NCI-H1436 (cell line): ENCODE measurements at regions not wholly inside any gene's neighbourhood (a gene's known extent, or its start where the extent isn't known, plus 50 kb on each side); places are given as distances from the start of the nearest gene placed in this dataset.

ENCODE experiments used
- DNase-seq: peaks from one replicate; lab custom pipeline; 2025; lab: John Stamatoyannopoulos, UW

DNA sequence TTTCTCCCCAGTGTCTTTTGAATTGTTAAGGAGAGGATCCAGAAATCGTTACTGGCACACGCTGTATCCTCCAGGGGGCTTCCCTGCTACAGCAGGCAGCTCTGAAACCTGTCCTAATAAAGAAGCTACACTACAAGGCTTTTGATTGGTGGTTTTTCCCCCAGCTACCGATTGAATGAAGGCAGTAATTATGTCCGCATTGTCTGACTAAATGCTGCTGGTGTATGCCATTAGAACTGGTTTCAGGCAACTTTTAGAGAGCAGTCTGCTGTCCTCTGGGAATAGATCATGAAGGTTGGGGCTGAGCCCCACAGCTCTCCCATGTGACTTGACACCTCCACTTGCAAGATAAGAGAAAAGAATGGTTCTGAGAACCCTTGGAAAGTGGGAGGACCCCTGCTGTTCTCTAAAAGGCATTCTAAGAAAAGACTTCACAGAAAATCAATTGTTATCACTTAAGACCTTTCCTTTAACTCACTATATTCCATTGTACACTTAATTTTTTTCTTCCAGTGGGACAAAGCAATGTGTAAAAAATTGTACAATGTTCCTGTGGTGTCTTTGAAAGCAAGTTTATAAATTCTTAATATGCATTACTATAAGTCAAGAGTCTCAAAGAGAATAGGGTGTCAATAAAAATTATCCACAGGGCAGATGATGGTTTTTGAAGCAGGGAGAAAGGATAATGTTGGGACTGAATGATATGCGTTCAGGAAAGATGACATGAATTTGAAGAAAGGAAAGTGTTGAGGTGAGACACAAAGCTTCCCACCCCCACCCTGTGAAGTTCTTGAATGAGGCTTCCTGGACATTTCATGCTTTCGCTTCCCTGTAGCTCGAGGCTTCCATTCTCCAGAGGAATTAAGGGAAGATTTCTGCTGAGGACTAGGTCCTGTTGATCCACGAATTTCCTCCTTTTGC, 53.0 kb upstream of the DAZL start:
- peak; percentile 81 for DNase-seq

DNA sequence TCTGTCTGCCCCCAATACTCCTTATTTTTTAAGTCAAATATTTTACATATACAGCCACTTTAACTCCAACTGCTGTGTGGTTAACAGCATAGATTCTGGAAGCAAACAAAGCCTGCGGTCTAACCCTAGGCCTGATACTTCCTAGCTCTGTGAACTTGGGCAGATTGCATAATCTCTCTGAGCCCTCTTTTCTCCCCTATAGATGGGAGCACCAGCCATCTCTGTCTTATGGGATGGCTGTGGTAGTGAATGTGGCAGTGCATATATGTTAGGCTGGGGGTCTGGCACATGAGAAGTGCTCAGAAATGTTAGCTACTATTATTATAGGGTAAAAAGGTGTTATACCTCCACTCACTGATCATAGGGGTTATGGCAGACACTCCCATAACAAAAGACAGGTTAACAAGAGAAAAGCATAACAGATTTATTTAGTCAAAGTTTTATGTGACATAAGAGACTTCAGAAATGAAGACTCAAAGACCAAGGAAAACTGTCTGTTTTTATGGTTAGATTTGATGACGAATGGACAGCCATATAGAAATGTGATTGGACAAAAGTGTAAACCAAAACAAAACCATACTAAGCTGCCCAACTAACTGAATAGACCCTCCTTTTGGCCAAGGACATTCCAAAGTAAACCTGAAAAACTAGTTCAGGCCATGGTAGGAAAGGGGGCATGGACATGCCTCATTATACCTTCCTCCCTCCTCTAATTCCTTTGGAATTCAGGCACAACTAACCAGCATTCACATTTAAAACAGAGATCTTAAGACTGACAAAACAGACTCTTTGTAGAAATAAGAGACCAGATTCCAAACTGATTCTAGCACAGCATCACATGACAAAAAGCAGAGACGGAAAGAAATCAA, 53.9 kb upstream of the DAZL start:
- DNase-seq: no peak

DNA sequence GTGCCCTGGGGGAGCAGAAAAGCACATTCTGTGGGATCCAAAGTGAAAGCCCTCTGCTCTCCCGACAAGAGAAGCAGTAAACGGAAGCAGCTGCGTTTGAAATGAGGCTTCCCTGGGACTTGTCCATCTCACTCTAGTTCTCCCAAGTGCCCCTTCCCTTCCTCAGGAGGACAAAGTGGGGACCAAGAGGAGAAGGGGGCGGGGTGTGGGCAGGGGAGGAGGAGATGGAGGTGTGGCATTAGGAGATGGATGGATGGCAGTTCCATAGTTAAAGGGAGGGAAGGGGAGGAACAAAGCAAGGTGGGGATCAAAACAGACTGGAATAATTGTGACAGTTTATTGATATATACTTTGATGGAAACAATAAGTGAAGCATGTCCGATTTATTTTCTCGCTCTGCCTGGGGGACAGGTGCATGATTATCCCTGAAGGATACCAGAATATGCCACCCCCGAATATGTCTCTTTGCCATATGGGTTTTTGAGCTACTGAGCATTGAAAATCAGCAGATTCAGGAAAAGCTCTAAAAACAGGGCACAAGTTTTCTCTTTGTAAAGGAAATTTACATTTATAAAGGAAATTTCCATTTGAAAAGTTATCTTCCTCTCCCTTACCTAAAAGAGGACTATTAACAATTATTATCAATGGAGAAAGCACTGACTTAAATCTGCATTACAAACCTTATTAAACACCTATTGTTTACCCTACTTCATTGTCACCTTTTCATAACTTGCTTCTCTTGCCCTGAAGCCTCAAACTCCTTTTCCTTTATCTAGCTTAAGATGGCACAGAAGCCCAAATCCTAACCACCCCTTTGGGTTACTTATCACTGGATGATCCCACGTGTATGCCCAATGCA, 58.9 kb upstream of the DAZL start:
- no peak for DNase-seq

DNA sequence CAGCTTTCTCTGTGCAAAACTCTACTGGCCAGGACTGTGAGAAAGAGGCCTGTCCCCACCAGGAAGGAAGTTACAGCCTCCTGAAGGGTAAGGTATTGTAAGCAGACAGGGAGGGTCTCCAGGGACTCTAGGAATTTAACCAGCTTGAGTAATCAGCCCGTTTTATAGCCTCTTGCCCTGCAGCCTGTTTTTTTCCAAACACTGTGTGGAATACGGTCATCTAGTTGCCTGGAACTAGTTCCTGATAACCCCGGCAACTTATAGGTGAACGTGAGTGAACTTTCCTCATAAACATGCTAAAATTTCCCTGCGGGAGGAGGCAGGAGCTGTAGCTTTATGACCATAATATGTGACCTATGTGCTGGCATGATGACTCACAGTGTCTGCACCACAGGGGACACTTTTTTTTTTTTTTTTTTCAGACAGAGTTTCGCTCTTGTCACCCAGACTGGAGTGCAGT, 60.1 kb upstream of the DAZL start:
- no peak for DNase-seq

DNA sequence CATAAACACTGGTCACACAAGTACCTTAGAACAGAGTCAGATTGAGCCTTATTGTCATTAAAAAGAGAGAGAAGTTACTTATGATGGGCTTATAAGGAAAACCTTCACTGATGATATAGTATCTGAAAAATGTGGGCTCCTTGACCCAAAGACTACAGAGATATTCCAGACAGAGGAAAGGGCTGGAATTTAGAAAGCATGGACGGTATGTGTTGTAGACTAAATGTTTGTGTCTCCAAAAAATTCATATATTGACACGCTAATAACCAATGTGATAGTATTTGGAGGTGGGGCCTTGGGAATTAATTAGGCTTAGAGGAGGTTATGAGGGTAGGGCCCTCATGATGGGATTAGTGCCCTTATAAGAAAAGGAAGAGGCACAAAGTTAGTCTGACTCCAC, 61.0 kb upstream of the DAZL start:
- DNase-seq: no peak

DNA sequence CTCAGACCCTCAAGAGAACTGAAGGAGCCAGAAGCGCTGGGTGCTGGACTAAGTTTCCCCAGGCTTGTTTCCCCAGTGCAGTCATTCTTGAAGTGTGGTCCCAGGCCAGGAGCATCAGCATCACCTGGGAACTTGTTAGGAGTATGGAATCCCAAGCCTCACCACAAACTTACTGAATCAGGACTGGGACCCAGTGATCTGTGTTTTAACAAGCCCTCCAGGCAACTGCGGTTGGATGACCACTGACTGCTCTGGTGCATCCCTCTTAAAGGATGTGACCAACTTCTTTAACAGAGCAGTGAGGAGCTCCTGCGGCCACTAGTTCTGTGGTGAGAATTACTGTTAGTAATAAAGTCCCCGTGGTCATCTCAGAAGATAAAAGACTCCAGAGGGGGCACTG, 62.4 kb upstream of the DAZL start:
- DNase-seq: no peak

DNA sequence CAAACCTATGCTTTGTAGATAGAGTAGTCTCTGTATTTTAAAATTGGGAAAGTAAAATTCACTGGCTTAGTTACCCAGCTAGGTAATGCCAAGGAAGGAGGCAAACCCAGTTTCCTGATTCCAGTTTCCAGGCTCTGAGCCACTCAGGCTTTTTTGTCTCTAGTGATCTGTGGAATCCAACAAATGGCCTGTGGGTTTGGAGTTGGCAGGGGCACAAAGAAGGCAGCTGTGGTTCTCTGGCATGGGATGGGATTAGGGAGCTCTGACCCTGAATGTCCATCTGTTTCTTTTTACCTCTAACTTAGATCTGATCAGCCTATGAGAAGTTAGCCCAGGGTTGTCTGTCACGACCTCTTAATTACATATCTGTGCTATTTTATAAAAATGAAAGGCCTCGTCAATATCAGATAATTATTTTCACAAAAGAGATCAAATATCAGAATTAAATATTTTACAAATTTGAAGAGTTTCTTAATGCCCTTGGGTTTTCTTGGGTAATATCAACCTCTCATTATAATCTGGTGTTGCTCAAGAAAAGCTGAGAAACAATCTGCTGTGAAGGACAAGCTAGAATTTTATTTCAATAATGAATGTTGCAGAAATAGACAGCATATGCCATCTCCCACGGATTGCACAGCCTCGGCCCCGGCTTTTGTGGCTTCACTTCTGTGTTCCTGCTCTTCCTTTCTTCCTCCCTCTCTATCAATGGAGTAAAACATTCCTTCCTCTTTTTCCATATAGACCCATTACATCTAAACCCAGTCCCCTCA, 63.7 kb upstream of the DAZL start:
- DNase-seq: no peak

DNA sequence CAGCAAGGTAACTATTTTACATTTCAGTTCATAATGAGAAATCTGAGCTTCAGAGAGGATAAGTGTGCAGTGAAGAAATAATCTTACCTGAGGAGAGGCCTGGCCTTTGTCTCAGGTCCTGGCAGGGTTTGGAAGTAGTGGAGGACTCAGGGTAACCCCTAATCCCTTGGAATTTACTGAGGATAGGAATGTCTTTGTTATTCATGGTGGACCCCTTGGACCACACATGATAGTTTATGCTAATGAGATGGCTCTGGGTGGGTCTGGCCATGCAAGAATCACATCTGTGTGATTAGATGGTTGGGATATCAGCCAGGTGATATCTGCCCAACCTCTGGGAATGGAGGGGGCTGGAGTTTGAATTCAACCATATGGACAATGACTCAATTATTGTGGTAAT, 65.0 kb upstream of the DAZL start:
- no peak for DNase-seq

DNA sequence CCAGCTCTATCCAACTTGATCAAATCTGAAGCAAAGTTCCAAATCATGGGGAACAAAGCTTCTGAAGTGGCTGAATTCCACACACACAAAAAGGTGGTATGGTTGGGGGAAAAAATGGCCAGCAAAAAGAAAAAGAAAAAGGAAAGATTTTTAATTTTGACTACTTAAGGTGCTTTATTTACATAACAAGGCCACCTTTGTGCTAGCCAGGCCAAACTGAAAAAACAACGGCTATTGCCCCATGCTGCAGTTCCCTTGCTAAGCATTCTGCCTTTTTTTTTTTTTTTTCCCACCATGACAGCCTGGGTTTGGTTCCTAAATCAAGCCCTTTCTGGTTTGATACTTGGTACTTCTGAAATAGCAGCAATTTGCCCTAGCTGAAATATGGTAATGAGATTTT, 66.5 kb upstream of the DAZL start:
- no peak for DNase-seq

DNA sequence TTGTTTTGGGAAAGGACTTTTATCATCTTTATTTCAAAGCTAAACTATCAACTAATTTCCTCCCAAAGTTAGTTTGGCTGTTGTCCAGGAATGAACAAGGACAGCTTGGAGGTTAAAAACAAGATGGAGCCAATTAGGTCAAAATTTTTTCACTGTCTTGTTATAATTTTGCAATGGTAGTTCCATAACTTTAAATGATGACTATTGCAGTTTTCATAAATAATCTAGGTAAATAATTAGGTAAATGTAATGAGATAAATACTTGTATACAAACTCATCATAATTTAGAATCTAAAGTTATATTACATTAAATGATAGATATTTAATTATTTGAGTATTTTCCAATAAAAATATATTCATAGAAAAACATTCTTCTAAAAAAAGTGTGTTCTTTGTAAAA, 68.3 kb upstream of the DAZL start:
- no peak for DNase-seq

DNA sequence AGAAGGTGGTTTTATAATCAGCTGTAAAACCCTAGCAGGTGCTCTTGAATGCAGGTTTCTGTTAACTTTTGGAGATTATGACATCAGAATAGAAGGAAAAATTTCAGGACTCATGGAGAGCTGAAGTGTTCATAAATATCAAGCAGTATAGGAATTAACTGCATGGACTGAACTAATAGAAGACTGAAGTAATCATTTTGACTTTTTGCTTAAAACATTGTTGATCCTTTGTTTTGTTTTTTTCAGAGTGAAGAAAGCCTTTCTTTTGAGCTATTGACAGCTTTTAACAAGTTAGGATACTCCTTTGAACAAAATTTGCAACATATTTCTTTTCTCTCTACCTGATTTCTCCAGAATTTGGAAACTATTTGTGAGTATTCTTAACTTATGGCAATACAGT, 70.6 kb upstream of the DAZL start:
- DNase-seq: no peak

DNA sequence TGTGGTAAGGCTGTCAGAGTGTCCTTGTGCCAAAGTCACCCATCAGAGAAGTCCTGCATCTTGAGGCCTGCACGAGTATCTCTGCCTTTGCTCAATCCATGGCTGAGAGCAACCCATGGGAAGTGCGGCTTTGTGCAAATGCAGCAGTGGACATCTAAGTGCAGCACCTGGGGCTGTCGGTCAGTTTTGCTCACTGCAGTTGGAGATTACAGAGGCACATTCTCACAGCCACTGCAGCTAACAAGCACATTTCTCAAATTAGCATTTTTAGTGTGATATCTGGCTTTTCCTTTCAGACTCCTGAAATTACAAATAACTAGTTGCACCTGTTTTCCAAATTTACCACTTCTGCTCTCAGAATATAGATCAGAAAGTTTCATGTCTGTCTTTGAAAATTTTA, 81.5 kb upstream of the DAZL start:
- DNase-seq: no peak

DNA sequence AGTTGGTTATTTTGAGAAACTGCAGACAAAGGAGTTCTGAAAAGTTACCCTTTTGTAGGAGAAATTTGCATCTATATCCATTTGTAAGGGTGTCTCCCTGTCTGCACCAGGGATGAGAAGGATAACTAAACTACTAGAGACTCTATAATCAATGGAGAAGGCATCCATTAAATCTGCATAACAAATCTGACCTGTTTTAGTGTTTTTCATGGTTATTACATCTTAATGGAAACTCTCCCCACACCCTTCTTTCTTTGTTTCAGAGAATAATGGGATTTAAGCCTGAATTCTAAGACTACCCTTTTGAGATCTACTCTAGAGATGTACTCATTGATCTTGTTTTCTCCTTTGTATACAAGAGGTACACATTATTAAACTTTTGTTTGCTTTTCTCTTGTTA, 82.0 kb upstream of the DAZL start:
- DNase-seq: no peak

DNA sequence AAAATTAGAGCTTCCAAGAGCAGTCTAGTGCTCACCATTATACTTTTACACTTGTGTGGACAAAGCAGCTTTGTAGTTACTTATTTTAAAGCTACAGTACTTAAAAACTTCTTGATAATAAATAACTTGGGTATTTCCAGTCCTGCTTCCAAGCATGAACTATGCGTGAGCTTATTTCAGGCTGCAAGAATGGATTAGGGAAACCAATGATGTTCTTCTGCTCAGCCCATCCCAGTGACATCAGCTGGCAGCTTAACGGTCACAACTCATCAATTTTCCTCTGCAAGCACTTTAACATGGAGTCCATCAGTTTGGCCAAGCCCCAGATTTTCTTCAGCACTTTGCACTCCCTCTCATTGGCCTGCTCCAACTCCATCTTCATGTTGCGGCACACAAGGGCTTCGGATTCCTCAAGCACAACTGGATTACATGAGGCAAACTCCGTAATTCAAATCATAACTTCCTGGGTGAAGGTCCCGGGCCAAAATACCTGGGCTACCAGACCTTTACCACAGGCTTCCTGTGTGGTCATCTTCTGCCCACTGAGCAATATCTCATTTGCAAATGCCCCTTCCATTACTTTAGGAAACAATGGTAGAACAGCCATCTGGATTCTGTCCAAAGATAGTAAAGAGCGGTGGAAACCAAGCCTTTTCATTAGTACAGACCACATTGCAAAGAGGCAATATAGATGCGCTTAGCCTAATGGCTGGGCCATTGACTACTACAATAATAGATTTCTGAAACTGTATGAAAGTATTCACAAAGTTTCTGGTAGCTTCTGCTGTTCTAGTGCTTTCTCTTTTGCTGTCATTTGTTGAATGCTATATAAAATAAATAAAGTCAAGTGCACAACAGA, 87.5 kb upstream of the DAZL start:
- no peak for DNase-seq

DNA sequence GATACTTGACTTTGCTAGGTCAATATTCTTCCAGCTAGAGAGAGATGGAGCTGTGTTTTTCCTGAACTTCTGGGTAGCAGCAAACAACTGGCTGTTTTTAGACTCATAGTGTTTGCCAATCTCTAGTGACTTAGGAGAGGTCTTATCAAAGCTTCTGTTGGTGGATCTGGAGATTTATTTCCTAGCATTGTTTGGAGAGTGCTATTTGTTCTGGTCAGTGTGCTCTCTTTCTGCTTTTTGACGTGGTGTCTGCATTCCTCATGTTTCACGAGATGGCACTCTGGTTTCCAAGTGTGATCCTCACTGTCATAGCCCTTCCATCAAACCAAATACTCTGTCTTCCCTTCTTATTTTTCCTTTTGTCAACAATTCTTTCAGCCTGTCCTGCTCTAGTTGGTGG, 88.6 kb upstream of the DAZL start:
- no peak for DNase-seq

DNA sequence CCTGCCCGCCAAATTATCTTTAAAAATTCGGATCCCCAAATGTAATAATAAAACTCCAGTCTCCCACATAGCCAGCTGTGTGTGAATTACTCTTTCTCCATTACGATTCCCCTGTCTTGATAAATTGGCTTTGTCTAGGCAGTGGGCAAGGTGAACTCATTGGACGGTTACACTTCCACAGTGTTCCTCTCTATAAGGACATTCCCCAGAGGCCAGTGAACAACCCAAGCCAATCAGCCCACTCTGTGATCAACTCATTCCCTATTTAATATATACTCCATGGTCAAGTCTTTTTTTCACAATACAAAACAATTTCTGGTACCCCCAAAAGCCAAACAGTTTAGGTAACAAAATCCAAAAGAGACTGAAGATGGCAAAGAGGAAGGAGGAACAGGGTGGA, 90.5 kb upstream of the DAZL start:
- DNase-seq: no peak

DNA sequence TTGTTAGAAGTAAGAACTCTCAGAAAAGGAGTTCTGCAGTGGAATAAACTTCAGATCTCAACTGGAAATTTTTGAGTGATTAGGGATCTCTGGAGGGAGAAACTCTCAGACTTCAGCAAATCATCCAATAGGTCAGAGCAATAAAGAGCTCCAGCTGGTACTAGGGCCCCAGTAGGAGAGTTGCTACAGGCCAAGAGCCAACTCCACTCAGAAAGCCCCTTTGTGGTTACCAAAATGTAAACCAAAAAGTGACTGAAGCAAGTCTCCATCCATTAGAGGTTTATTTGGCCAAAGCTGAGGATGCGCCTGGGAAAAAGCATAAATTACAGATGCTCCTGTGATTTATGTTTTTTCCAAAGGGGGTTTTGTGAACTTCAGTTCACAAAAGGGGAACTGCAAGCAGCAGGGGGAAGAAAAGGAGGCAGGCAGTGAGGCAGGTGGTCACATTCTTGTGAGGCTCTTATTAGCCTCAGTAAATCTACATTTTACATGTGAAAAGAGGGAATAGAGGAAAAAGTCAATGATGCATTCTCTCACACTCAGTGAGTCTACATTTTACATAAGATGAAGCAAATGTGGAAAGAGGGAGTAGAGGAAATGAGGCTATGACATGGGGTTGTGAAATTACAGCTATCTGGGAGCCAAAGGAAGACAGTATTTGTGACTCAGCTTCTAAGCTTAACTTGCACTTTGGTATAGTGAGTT, 92.4 kb upstream of the DAZL start:
- DNase-seq: no peak

DNA sequence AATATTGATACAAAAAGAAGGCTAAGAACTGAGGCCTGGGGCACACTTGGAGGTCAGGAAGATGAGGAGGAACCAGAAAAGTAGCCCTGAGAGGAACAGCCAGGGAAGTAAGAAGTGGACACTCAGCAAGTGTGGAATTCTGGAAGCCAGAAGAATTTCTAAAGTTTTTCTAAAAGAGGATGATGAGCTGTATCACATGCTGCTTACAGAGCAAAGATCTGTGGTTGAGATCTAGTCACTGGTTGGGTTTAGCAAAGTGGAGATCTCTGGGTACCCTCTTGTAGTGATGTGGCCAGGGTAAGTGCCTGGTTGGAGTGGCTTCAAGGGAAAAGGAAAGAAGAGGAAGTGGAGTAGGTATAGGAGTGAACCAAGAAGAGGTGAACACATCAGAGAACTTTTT, 95.4 kb upstream of the DAZL start:
- no peak for DNase-seq

DNA sequence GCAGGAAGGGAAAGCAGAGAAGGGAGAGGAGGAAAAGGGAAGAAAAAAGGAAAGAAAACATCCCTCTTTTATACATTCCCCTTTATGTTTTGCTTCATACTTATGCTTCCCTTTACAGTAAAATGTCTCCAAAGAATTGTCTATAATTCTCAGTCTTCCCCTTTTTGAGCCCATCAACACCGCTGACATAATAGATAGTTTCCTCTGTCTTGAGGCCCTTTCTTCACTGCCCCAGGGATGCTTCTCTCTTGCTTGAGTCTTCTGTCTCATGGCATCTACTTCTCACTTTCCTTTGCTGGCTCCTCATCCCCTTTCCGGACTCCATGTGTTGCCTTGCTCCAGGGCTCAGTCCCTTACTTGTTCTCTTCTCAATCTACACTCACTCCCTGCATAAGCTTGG, 99.7 kb upstream of the DAZL start:
- no peak for DNase-seq

DNA sequence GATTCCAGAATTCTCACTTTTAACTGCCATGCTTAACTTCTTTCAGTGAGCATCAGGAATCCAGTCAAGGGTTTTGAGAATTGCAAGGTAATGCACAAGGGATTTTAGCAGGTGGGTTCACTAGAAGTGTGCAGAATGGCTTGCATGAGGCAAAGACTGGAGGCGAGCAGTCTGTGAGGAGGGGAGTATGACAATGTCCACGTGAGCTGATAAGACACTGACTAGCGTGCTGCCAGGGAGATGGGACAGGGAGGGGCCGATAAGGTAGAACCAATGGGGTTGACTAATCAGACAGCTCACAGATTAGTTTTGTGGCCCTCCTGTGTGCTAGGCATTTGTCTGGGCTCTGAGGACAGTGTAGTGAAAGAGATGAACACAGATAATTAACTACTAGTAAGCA, 102.0 kb upstream of the DAZL start:
- no peak for DNase-seq
